Coronary artery (tissue), 2 donors: ENCODE measurements at regions not wholly inside any gene's neighbourhood (a gene's known extent, or its start where the extent isn't known, plus 50 kb on each side); places are given as distances from the start of the nearest gene placed in this dataset.

Experiments used
- DNase-seq: peaks from one replicate; pipeline ENCODE4 v3.0.0-alpha.2; 2017; ENCODE audit warnings: low spot score
- H3K27ac ChIP-seq, 2 donors: fragments of 200-600 bp; sonication (generic); one replicate each; pipeline ENCODE4 v1.5.1; 2016 to 2019
- H3K4me3 ChIP-seq: fragments of 200-600 bp; sonication (generic); 2 replicates; pipeline ENCODE4 v1.5.1; 2016; ENCODE audit warnings: mild to moderate bottlenecking, moderate library complexity
- TF ChIP-seq, protein P1 (sequence below): fragments of 200-600 bp; sonication (generic); IDR thresholded peaks from one replicate; pipeline ENCODE4 v1.5.1; 2019; ENCODE audit warnings: antibody characterized with exemption

DNA sequence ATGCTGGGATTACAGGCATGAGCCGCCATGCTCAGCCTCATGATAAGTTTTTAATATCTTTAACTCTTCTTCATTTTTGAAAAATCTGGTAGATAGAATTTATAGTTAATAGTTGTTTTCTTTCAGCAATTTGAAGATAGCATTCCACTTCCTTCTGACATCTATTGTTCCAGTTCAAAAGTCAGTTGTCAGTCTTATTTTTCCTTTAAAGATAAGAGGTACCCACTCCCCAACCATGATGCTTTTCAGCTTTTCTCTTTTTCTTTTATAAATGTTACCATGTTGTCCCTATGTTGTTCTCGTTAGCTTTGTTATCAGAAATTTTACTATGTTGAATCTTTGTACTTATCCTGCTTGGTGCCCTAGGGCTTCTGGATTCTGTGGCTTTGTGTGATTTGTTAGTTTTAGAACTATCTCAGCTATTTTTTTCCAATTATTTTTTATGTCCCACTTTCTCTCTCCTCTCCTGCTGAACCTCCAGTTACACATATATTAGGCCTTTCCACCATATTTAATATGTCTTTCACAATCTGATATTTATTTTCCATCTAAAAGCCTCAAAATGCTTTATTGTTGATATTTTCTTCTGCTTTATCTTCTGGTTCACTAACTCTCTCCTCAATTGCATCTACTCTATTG lies 181.6 kb upstream of the FOXN3 start:
- H3K4me3 ChIP-seq = no peak overlapping the region

DNA sequence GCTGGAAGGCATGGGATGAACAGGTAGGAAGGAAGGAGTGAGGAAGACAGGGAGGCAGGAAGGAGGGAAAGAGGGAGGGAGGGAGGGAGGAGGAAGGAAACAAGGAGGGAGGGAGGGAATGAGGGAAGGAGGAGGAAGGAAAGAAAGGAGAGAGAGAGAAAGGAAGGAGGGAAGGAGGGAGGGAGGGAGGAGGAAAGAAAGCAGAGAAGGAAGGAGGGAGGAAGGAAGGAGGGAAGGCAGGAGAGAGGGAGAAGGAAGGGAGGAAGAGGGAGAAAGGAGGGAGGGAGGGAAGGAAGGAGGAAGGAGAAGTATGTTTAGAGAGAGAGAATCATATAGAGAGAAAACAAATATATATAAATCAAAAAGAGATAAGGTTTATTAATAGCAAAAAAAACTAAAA lies 175.9 kb upstream of the FOXN3 start:
- TF ChIP-seq, protein P1, sequence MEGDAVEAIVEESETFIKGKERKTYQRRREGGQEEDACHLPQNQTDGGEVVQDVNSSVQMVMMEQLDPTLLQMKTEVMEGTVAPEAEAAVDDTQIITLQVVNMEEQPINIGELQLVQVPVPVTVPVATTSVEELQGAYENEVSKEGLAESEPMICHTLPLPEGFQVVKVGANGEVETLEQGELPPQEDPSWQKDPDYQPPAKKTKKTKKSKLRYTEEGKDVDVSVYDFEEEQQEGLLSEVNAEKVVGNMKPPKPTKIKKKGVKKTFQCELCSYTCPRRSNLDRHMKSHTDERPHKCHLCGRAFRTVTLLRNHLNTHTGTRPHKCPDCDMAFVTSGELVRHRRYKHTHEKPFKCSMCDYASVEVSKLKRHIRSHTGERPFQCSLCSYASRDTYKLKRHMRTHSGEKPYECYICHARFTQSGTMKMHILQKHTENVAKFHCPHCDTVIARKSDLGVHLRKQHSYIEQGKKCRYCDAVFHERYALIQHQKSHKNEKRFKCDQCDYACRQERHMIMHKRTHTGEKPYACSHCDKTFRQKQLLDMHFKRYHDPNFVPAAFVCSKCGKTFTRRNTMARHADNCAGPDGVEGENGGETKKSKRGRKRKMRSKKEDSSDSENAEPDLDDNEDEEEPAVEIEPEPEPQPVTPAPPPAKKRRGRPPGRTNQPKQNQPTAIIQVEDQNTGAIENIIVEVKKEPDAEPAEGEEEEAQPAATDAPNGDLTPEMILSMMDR = no peak
- no peak for DNase-seq
- no peak overlapping the region for H3K4me3 ChIP-seq
- no peak overlapping the region for H3K27ac ChIP-seq

More for the DNA sequence above, 181.6 kb upstream of the FOXN3 start:
- TF ChIP-seq, protein P1 = no peak
- no peak for DNase-seq
- no peak overlapping the region for H3K27ac ChIP-seq

DNA sequence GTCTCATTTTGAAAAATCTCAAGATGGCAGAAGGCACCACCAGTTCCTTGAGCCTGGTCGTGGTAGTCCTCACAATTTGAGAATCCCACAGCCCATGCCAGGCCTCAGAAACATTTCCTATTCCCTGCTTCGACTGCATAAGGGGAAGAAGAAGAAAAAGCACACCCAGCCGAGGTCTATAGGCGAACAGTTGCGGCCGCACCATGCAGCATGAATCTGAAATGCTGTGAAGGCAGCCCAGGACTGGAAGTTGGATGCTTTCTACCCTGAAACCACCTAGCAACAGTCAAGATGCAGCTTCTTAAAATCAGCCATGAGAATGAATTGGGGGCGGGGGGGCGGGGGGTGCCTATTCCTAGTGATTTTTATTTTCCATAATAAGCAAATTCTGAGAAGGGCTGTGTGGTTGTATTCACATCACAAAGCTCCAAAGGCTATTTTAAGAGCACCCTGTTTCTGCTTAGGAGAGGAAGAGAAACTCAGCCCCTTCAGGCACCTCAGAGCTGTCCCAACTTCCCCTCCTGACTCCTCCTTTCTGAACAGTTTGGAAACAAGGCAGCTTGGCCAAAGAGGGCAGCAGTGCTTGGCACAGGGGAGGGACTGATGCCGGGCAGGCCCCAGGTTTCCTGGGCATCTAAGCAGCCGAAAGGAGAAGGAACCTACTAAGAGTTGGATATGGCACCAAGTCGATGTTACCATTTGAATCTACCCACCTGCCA lies 172.5 kb upstream of the FOXN3 start:
- H3K27ac ChIP-seq = peak overlapping the region in 1 of 2 donors; percentile 37
- TF ChIP-seq, protein P1 = no peak
- DNase-seq = no peak

DNA sequence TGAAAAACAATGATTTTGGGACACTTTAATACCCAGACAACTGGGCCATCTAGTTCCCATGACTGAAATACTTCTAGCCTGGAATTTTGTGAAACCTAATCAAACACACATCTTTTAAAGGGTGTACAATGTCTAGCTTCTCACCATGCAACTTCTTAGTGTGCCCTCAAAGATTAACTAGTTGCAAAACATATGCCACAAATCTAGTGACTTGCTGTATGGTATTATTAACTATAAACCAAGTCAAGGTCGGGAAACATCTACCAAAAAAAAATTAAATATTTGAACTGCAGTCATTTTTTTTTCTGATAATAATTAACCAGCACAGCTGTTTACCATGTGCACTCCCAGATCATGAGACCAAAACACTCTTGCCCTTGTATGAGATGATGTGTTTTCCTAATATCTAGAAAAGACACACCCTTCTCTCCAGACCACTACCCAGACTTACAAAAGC lies 171.8 kb upstream of the FOXN3 start:
- TF ChIP-seq, protein P1 = no peak
- H3K27ac ChIP-seq = peak overlapping the region in 1 of 2 donors; percentile 37
- no peak for DNase-seq
- no peak overlapping the region for H3K4me3 ChIP-seq

More for the DNA sequence above, 172.5 kb upstream of the FOXN3 start:
- no peak overlapping the region for H3K4me3 ChIP-seq

DNA sequence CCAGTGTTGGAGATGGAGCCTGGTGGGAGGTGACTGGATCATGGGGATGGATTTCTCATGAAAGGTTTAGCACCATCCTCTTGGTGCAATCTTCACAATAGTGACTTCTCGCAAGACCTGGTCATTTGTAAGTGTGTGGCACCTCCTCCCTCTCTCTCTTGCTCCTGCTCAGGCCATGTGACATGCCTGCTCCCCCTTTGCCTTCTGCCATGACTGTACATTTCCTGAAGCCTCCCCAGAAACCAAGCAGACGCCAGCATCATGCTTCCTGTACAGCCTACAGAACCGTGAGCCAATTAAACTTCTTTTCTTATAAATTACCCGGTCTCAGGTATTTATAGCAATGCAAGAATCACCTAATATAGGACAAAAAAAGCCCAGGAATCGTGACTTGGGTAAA lies 171.0 kb upstream of the FOXN3 start:
- no peak for DNase-seq
- Histone ChIP-seq H3K4me3 (no peak overlapping the region), H3K27ac (no peak overlapping the region)
- TF ChIP-seq, protein P1 = no peak

DNA sequence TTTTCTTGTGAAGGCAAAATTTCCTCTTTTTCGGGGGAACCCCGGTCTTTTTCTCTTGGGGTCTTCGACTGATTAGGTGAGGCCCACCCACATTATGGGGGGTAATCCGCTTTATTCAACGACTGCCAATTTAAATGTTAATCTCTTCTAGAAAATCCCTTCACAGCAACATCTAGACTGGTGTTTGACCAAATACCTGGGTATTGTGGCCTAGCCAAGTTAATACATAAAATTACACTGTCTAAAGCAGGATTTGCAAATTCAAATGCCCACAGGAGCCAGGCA lies 170.0 kb upstream of the FOXN3 start:
- DNase-seq = no peak
- TF ChIP-seq, protein P1 = no peak
- Histone ChIP-seq H3K4me3 (no peak overlapping the region), H3K27ac (no peak overlapping the region)
